Colonic mucosa (tissue), 4 donors: ENCODE measurements at regions not wholly inside any gene's neighbourhood (a gene's known extent, or its start where the extent isn't known, plus 50 kb on each side); places are given as distances from the start of the nearest gene placed in this dataset.
"Not testable (repeated sequence)": the region's sequence is repeated elsewhere in the genome, so short reads cannot be mapped to it uniquely, and the experiment has no call there.

Experiments
- DNase-seq: peaks from one replicate; pipeline ENCODE4 v3.0.0-alpha.2; 2020
- H3K27ac ChIP-seq: fragments of 200-600 bp; one replicate; pipeline ENCODE4 v1.8.0; 2021
- H3K27me3 ChIP-seq: fragments of 200-600 bp; one replicate; pipeline ENCODE4 v1.8.0; 2021
- H3K36me3 ChIP-seq: fragments of 200-600 bp; one replicate; pipeline ENCODE4 v1.8.0; 2021
- H3K4me1 ChIP-seq: fragments of 200-600 bp; one replicate; pipeline ENCODE4 v1.8.0; 2021; ENCODE audit warnings: mild to moderate bottlenecking
- H3K4me3 ChIP-seq: fragments of 200-600 bp; one replicate; pipeline ENCODE4 v1.8.0; 2021
- H3K9ac ChIP-seq, 2 donors: one replicate each; pipeline ENCODE4 v1.7.0; 2013; ENCODE audit warnings: control low read depth in 2 of 2, low read depth in 2 of 2, low read length in 2 of 2
- H3K9me3 ChIP-seq: fragments of 200-600 bp; one replicate; pipeline ENCODE4 v1.8.0; 2021
- intact Hi-C: fragments of 100-400 bp; cut with DNase I; formaldehyde crosslinking; loops from one replicate; pipeline ENCODE4 v1.14.1; 2022
- TF ChIP-seq, protein P1 (sequence below): fragments of 200-600 bp; IDR thresholded peaks from one replicate; pipeline ENCODE4 v1.8.0; 2022; ENCODE audit warnings: antibody characterized with exemption, mild to moderate bottlenecking
- donor health status: healthy.
- donor health status: DM: no; HTN: no; CAD: no.
- donor health status: DM: no; HTN: no; CAD: no.

DNA sequence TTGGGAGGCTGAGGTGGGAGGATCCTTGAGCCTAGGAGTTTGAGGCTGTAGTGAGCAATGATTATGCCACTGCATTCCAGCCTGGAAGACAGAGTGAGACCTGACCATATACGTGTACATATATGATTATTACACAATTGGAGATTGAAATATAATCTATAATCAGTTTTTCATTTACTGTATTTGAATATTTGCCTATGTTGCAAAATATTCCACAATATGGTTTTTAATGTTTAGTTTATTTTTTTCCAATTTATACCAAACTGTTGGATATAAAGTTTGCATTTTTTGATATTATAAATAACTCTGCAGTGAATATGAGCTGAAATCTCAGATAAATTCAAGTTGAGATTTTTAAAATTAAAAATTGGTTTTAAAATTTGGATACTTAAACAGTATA is 79.6 kb upstream of the SIRPG start:
- Histone ChIP-seq H3K4me1 (no peaks in the 10 kb centered on the region), H3K27me3 (no peaks in the 10 kb centered on the region), H3K27ac (no peak overlapping the region), H3K4me3 (no peak overlapping the region), H3K9ac (no peak overlapping the region), H3K36me3 (no peaks in the 10 kb centered on the region), H3K9me3 (no peaks in the 10 kb centered on the region)
- intact Hi-C loops = no loop called here
- DNase-seq = no peak
- TF ChIP-seq, protein P1, sequence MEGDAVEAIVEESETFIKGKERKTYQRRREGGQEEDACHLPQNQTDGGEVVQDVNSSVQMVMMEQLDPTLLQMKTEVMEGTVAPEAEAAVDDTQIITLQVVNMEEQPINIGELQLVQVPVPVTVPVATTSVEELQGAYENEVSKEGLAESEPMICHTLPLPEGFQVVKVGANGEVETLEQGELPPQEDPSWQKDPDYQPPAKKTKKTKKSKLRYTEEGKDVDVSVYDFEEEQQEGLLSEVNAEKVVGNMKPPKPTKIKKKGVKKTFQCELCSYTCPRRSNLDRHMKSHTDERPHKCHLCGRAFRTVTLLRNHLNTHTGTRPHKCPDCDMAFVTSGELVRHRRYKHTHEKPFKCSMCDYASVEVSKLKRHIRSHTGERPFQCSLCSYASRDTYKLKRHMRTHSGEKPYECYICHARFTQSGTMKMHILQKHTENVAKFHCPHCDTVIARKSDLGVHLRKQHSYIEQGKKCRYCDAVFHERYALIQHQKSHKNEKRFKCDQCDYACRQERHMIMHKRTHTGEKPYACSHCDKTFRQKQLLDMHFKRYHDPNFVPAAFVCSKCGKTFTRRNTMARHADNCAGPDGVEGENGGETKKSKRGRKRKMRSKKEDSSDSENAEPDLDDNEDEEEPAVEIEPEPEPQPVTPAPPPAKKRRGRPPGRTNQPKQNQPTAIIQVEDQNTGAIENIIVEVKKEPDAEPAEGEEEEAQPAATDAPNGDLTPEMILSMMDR = no peak

DNA sequence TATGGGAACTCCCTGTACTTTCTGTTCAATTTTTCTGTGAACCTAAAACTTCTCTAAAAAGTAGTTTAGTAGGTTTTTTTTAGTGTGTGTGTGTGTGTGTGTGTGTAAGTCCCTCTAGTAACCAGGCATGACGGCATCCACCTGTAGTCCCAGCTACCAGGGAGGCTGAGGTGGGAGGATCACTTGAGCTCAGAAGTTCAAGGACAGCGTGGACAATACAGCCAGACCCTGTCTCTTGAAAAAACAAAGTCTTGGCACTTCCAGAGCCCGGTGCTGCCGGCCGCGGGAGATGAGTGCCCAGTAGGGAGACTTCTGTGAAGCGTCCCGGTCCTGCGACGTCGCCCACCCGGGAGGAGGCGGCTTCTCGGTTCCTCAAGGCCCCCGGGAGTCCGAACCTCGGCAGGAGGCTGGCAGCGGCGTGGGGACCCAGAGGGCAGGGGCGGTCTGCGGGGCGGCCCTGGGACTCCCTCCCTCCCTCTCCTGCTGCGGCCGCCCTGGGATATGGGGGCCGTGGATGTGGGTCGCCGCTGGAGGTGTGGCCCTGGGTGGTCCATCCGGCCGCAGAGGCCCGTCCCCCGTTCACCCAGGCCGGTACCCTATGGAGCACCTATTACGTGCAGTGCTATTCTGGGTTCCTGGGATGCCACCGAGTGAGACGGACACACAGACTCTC is 78.0 kb upstream of the SIRPG start:
- Histone ChIP-seq H3K9me3 (no peaks in the 10 kb centered on the region), H3K27ac (no peak overlapping the region), H3K4me1 (no peaks in the 10 kb centered on the region), H3K4me3 (no peak overlapping the region), H3K9ac (no peak overlapping the region), H3K27me3 (no peaks in the 10 kb centered on the region), H3K36me3 (no peaks in the 10 kb centered on the region)
- no peak for DNase-seq
- TF ChIP-seq, protein P1 = no peak
- intact Hi-C loops = no loop called here

DNA sequence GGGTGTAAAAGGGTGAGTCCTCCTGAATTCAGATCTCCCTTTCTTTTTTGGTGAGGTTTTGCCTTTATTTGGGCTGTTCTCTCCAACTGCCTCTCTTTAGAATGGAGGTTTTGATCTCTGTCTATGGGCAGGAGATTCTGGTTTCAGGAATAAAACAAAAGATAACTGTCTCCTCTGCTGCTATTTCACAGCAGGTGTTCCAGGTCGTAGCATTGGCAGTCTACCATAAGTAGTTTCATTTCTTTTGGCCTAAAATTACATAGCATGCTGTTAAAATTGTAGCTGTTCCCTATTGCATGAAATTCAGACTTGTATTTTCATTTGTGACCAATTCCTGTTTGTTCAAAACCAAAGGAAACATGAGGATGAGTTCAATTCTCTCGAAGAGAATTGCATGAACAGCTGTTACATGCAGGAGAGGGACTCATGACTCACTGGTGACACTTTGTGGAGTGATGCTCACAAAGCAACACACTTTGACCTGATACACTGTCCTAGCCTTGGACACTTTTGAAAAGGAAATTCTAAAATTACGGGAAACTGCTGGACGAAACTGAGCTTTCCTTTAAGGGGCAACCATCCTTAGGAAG is 76.8 kb upstream of the SIRPG start:
- intact Hi-C loops = no loop called here
- DNase-seq = no peak
- Histone ChIP-seq H3K9me3 (no peaks in the 10 kb centered on the region), H3K4me1 (no peaks in the 10 kb centered on the region), H3K27ac (no peak overlapping the region), H3K27me3 (no peaks in the 10 kb centered on the region), H3K9ac (no peak overlapping the region), H3K36me3 (no peaks in the 10 kb centered on the region), H3K4me3 (no peak overlapping the region)
- TF ChIP-seq, protein P1 = no peak

DNA sequence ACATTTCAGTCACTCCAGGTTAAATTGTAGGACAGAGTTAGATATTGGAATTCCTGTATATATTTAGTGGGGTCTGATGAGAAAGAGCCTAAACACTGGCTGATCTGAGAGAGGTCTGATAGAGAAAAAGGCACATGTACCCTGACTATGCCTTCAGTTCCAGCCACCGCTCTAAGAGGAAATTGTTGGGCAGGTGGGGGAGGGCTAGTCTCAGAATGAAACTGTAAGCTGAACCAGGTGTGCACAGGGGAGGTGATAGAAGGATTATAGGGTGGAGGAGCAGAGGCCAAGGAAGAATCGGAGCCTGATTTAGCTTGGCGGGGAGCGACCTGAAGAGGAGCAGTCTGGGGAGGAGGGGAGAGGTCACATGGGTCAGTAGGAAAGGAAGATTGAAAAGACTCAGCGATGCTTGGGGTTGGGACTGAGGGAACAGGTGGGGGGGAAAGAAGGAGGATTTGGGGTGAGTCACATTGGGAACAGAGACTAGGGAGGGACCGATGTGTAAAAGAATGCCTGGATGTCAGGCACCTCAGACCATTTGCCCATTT is 74.3 kb upstream of the SIRPG start:
- DNase-seq = peak; percentile 49
- H3K36me3 ChIP-seq, H3K27ac ChIP-seq, H3K9me3 ChIP-seq, H3K27me3 ChIP-seq, H3K9ac ChIP-seq, H3K4me3 ChIP-seq, intact Hi-C loops, H3K4me1 ChIP-seq: not testable (repeated sequence)

DNA sequence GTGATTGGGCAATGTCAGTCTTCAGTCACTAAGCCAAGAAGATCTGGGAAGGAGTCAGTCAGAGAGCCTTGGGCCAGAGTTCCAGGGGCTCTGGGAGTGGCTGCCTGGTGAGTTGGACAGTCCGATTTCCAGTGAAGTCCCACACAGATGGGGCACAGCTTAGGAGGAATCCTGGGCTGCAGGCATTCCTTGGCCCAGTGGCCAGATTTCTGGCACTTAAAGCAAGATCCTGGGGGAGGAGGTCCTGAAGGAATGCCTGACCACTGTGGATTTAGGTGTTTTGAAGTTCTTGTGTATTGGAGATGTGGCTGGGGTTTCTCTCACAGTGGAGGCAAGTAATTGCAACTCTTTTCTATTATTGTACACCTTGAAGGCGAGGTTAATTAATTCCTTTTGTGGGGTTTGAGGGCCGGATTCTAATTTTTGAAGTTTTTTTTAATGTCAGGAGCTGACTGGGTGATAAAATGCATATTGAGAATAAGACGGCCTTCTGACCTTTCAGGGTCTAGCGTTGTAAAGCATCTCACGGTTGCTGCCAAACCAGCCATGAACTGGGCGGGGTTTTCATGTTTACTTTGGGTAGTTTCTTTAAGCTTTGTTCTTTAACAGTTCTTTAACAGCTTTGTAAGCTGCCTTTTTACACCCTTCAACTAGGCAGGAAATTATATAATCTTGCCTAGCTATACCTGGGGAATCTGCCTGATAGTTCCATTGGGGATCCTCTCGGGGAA is 73.6 kb upstream of the SIRPG start:
- DNase-seq = peak; percentile 69
- intact Hi-C loops = not testable (repeated sequence)

DNA sequence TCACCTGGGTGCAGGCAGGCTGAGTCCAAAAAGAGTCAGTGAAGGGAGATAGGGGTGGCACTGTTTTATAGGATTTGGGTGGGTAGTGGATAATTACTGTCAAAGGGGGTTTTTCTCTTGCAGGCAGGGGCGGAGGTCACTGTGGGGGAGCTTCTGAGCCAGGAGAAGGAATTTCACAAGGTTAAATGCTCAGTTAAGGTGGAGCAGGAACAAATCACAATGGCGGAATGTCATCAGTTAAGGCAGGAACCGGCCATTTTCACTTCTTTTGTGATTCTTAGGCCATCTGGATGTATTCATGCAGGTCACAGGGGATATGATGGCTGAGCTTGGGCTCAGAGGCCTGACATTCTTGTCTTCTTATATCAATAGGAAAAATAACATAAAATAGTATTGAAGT is 69.7 kb upstream of the SIRPG start:
- H3K4me3 ChIP-seq, intact Hi-C loops, H3K27ac ChIP-seq, H3K9ac ChIP-seq, H3K9me3 ChIP-seq, H3K36me3 ChIP-seq, H3K4me1 ChIP-seq, H3K27me3 ChIP-seq, DNase-seq: not testable (repeated sequence)

More for the DNA sequence above, 73.6 kb upstream of the SIRPG start:
- H3K27ac ChIP-seq, H3K27me3 ChIP-seq, H3K36me3 ChIP-seq, H3K9ac ChIP-seq, H3K4me1 ChIP-seq, H3K4me3 ChIP-seq, H3K9me3 ChIP-seq: not testable (repeated sequence)

DNA sequence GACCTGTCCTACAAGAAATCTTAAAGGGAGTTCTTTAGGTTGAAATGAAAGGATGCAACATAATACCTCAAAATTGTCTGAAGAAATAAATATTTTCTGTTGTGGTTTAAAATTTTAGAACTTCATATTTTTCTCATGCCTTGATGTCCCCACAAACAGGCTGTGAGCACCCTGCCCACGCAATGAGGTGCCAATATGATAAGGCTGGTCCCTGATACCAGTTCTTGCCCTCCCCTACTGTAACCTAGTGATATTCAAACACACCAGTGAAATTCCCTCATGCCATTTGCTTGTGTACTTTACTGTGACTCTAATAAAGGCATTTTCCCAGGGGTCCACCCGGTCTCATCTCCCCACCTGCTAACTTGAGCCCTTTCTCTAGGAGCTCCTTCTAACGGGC is 67.3 kb upstream of the SIRPG start:
- Histone ChIP-seq H3K4me3 (no peak overlapping the region), H3K9ac (no peak overlapping the region), H3K4me1 (no peaks in the 10 kb centered on the region), H3K36me3 (no peaks in the 10 kb centered on the region), H3K9me3 (no peaks in the 10 kb centered on the region), H3K27me3 (no peaks in the 10 kb centered on the region), H3K27ac (no peak overlapping the region)
- TF ChIP-seq, protein P1 = no peak
- intact Hi-C loops = no loop called here
- no peak for DNase-seq
